Osteoblast (primary cell): ENCODE measurements at regions not wholly inside any gene's neighbourhood (a gene's known extent, or its start where the extent isn't known, plus 50 kb on each side); places are given as distances from the start of the nearest gene placed in this dataset.

Experiments used
- DNase-seq: peaks from one replicate; pipeline ENCODE4 v3.0.0; 2011; ENCODE audit warnings: low spot score, mixed read lengths; ENCODE audit not compliant: insufficient read length; ENCODE audit errors: missing footprints
- H2AFZ ChIP-seq: 2 replicates; pipeline ENCODE4 v1.6.0; 2011; ENCODE audit warnings: mild to moderate bottlenecking, low read length
- H3K27ac ChIP-seq: 2 replicates; pipeline ENCODE4 v1.5.1; 2011; ENCODE audit warnings: mild to moderate bottlenecking, low read depth, low read length, moderate library complexity
- H3K27me3 ChIP-seq: 2 replicates; pipeline ENCODE4 v1.6.0; 2012; ENCODE audit warnings: mild to moderate bottlenecking, control low read depth, inconsistent platforms, low read length, moderate library complexity; ENCODE audit not compliant: insufficient read depth
- H3K36me3 ChIP-seq: 2 replicates; pipeline ENCODE4 v1.5.1; 2011; ENCODE audit warnings: mild to moderate bottlenecking, low read length, control low read depth, moderate library complexity; ENCODE audit not compliant: insufficient read depth
- H3K4me1 ChIP-seq: 2 replicates; pipeline ENCODE4 v1.5.1; 2011; ENCODE audit warnings: mild to moderate bottlenecking, low read length, control low read depth, moderate library complexity; ENCODE audit not compliant: insufficient read depth
- H3K4me2 ChIP-seq: 2 replicates; pipeline ENCODE4 v1.6.0; 2011; ENCODE audit warnings: mild to moderate bottlenecking, low read length; ENCODE audit not compliant: insufficient read depth
- H3K4me3 ChIP-seq: fragments of 200-600 bp; sonication (generic); 3 replicates; pipeline ENCODE4 v1.5.1; 2012; ENCODE audit warnings: mild to moderate bottlenecking, low read length, inconsistent platforms; ENCODE audit not compliant: insufficient read depth
- H3K79me2 ChIP-seq: 2 replicates; pipeline ENCODE4 v1.6.0; 2012; ENCODE audit warnings: mild to moderate bottlenecking, low read length, control low read depth, inconsistent platforms; ENCODE audit not compliant: insufficient read depth
- H3K9me3 ChIP-seq: 2 replicates; pipeline ENCODE4 v1.5.1; 2011; ENCODE audit warnings: low read depth, low read length, control low read depth
- H4K20me1 ChIP-seq: 2 replicates; pipeline ENCODE4 v1.6.0; 2012; ENCODE audit warnings: mild to moderate bottlenecking, low read length, control low read depth; ENCODE audit not compliant: insufficient read depth
- CTCF ChIP-seq: IDR thresholded peaks from 2 replicates; pipeline ENCODE4 v1.5.1; 2011; ENCODE audit warnings: mild to moderate bottlenecking, low read depth, low read length, moderate library complexity; ENCODE audit errors: extremely low read depth

- TF ChIP-seq CTCF, result no peak
- no peak for DNase-seq
- H3K27me3 ChIP-seq, result no peaks in the 10 kb centered on the region
- no peak overlapping the region for H2AFZ ChIP-seq
- no peak overlapping the region for H3K4me2 ChIP-seq
- no peaks in the 10 kb centered on the region for H3K4me1 ChIP-seq
- no peak overlapping the region for H3K27ac ChIP-seq
- no peaks in the 10 kb centered on the region for H4K20me1 ChIP-seq
- no peaks in the 10 kb centered on the region for H3K9me3 ChIP-seq
- H3K36me3 ChIP-seq, result no peaks in the 10 kb centered on the region
- H3K4me3 ChIP-seq, result no peak overlapping the region
- H3K79me2 ChIP-seq, result no peaks in the 10 kb centered on the region
These were observed 746.2 kb upstream of the USP15 start for GRCh38 chr12:61514016-61514415.

- Histone ChIP-seq H4K20me1 (no peaks in the 10 kb centered on the region), H3K9me3 (no peaks in the 10 kb centered on the region), H3K36me3 (no peaks in the 10 kb centered on the region), H3K27me3 (no peaks in the 10 kb centered on the region), H3K79me2 (no peaks in the 10 kb centered on the region), H3K4me3 (no peak overlapping the region), H3K4me2 (no peak overlapping the region), H2AFZ (no peak overlapping the region), H3K4me1 (no peaks in the 10 kb centered on the region), H3K27ac (no peak overlapping the region)
- DNase-seq, result no peak
- TF ChIP-seq CTCF, result no peak
These were observed 738.9 kb upstream of the USP15 start for GRCh38 chr12:61521258-61521657.

GRCh38 chr12:61523276-61523992 lies 736.8 kb upstream of the USP15 start:
- Histone ChIP-seq H3K4me1 (no peaks in the 10 kb centered on the region), H3K27me3 (no peaks in the 10 kb centered on the region), H3K4me3 (no peak overlapping the region), H3K27ac (no peak overlapping the region), H3K79me2 (no peaks in the 10 kb centered on the region), H2AFZ (no peak overlapping the region), H4K20me1 (no peaks in the 10 kb centered on the region), H3K9me3 (no peaks in the 10 kb centered on the region), H3K36me3 (no peaks in the 10 kb centered on the region), H3K4me2 (no peak overlapping the region)
- no peak for TF ChIP-seq CTCF
- DNase-seq, result no peak

- H2AFZ ChIP-seq, result no peak overlapping the region
- H3K79me2 ChIP-seq, result no peaks in the 10 kb centered on the region
- no peaks in the 10 kb centered on the region for H3K9me3 ChIP-seq
- H3K36me3 ChIP-seq, result no peaks in the 10 kb centered on the region
- no peak overlapping the region for H3K27ac ChIP-seq
- no peak for DNase-seq
- no peak overlapping the region for H3K4me2 ChIP-seq
- H3K4me3 ChIP-seq, result no peak overlapping the region
- no peaks in the 10 kb centered on the region for H3K27me3 ChIP-seq
- H4K20me1 ChIP-seq, result no peaks in the 10 kb centered on the region
- no peaks in the 10 kb centered on the region for H3K4me1 ChIP-seq
- no peak for TF ChIP-seq CTCF
These were observed 735.4 kb upstream of the USP15 start for GRCh38 chr12:61524851-61525250.
